OCI-LY7 (cell line): ENCODE measurements at regions not wholly inside any gene's neighbourhood (a gene's known extent, or its start where the extent isn't known, plus 50 kb on each side); places are given as distances from the start of the nearest gene placed in this dataset.

Experiments
- BruUV-seq: library from RNA; stranded (reverse); fragments of 400-500 nt; replicated peaks from 2 replicates; lab custom pipeline; 2021; lab: Mats Ljungman, UMichigan
- CTCF ChIA-PET: fragments of 300-600 bp; sonication (Branson Sonifier 250); formaldehyde crosslinking; loops from one replicate; lab custom pipeline; 2022; ENCODE audit warnings: antibody characterized with exemption; ENCODE audit not compliant: unreplicated experiment; lab: Charles Lee
- POLR2A ChIA-PET: fragments of 300-600 bp; sonication (Branson Sonifier 250); formaldehyde crosslinking; loops from one replicate; lab custom pipeline; 2022; ENCODE audit warnings: antibody characterized with exemption; lab: Charles Lee
- DNase-seq: peaks from one replicate; pipeline ENCODE4 v3.0.0-alpha.2; 2015; ENCODE audit warnings: low spot score
- H2AFZ ChIP-seq: fragments of 200-600 bp; sonication (generic), shearing (Covaris generic); 2 replicates; pipeline ENCODE4 v1.6.1; 2014; ENCODE audit warnings: mild to moderate bottlenecking, antibody characterized with exemption, low read length, moderate library complexity
- H3K27ac ChIP-seq: fragments of 200-600 bp; sonication (generic); 2 replicates; pipeline ENCODE4 v1.5.1; 2014; ENCODE audit warnings: mixed run types, low read depth, mild to moderate bottlenecking, moderate library complexity, low read length, inconsistent platforms; ENCODE audit not compliant: poor library complexity, severe bottlenecking
- H3K36me3 ChIP-seq: fragments of 200-600 bp; sonication (generic); 2 replicates; pipeline ENCODE4 v1.6.1; 2014; ENCODE audit warnings: mild to moderate bottlenecking, antibody characterized with exemption, low read length, moderate library complexity, mixed read lengths; ENCODE audit not compliant: insufficient read depth
- H3K4me1 ChIP-seq: fragments of 200-600 bp; sonication (generic); 2 replicates; pipeline ENCODE4 v1.5.1; 2014; ENCODE audit warnings: mild to moderate bottlenecking, low read length; ENCODE audit not compliant: insufficient read depth, poor library complexity, severe bottlenecking
- H3K4me2 ChIP-seq: fragments of 200-600 bp; sonication (generic); 2 replicates; pipeline ENCODE4 v1.6.1; 2014; ENCODE audit warnings: mild to moderate bottlenecking, low read length
- H3K4me3 ChIP-seq: fragments of 200-600 bp; sonication (generic); 2 replicates; pipeline ENCODE4 v1.5.1; 2014; ENCODE audit warnings: mild to moderate bottlenecking, low read depth, low read length; ENCODE audit not compliant: poor library complexity, severe bottlenecking
- H3K79me2 ChIP-seq: fragments of 200-600 bp; sonication (generic); 2 replicates; pipeline ENCODE4 v1.6.1; 2016; ENCODE audit warnings: low read depth, mild to moderate bottlenecking, low read length, moderate library complexity, mixed read lengths; ENCODE audit not compliant: insufficient read depth
- H3K9me2 ChIP-seq: fragments of 200-600 bp; sonication (generic); 2 replicates; pipeline ENCODE4 v1.6.1; 2016; ENCODE audit warnings: mild to moderate bottlenecking, low read length, mixed read lengths; ENCODE audit not compliant: insufficient read depth
- H3K9me3 ChIP-seq: fragments of 200-600 bp; sonication (generic); 2 replicates; pipeline ENCODE4 v1.6.1; 2014; ENCODE audit warnings: mild to moderate bottlenecking, mixed run types, low read length, mixed read lengths
- H4K20me1 ChIP-seq: fragments of 200-600 bp; sonication (generic); 2 replicates; pipeline ENCODE4 v1.6.1; 2014; ENCODE audit warnings: mild to moderate bottlenecking, antibody characterized with exemption, low read length, moderate library complexity, mixed read lengths; ENCODE audit not compliant: insufficient read depth
- EZH2phosphoT487 ChIP-seq: fragments of 200-600 bp; sonication (generic); IDR thresholded peaks from 2 replicates; pipeline ENCODE4 v1.6.1; 2018; ENCODE audit warnings: low read depth, borderline replicate concordance, mild to moderate bottlenecking, mixed run types, antibody characterized with exemption, low read length, moderate library complexity, mixed read lengths
- intact Hi-C: fragments of 100-400 bp; cut with micrococcal nuclease; formaldehyde crosslinking; loops from one replicate; pipeline ENCODE4 v1.10.0; 2022; ENCODE audit not compliant: unreplicated experiment
- TF ChIP-seq, protein P1 (sequence below): fragments of 200-600 bp; sonication (generic); conservative IDR thresholded peaks from 2 replicates; pipeline ENCODE4 v1.5.1; 2014; ENCODE audit warnings: mild to moderate bottlenecking, antibody characterized with exemption, low read length, moderate library complexity, mixed read lengths

DNA sequence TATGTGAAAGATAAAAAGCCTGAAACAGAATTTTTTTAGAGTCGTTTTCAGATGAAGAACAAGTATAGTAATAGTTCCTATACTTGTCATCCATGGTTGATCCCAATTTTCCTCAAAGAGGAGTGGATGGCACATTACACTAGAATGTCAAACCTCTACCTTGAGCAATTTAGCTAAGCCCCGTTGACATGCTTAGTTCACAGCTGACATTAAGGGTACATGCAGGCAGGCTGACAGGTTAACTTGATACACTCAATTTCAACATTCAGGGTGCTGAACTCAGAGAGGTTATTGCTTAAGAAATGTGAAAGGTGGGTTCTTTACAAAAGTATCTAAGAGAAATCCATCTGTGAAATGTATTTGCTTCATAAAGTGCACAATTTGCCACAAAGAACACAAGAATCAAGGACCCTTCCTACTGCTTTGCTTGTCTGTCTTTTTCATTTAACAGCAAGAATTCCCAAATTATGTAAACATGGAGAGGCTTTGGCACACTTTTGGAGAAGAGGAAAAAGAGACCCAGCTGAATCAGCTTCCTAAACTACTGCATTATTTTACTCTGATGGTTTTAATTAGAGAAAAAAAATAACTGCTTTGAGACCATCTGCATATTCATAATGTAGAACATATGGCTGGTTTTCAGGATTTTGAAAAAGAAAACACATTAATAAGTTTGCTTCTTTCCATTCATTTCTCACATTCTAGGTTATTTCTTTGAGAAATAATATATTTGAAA, 122.5 kb upstream of the DDIT4L start:
- intact Hi-C loops: no loop called here
- no TSS peak for BruUV-seq
- ChIA-PET POLR2A (interaction anchor here (0.9 kb wide), 1 partner anchor 1837 kb away, joined by 3 read pairs; no protein-coding TSS in a partner anchor), CTCF (no interaction called here)
- H3K4me1 ChIP-seq: no peaks in the 10 kb centered on the region
- TF ChIP-seq, protein P1, sequence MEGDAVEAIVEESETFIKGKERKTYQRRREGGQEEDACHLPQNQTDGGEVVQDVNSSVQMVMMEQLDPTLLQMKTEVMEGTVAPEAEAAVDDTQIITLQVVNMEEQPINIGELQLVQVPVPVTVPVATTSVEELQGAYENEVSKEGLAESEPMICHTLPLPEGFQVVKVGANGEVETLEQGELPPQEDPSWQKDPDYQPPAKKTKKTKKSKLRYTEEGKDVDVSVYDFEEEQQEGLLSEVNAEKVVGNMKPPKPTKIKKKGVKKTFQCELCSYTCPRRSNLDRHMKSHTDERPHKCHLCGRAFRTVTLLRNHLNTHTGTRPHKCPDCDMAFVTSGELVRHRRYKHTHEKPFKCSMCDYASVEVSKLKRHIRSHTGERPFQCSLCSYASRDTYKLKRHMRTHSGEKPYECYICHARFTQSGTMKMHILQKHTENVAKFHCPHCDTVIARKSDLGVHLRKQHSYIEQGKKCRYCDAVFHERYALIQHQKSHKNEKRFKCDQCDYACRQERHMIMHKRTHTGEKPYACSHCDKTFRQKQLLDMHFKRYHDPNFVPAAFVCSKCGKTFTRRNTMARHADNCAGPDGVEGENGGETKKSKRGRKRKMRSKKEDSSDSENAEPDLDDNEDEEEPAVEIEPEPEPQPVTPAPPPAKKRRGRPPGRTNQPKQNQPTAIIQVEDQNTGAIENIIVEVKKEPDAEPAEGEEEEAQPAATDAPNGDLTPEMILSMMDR: no peak
- no peak for TF ChIP-seq EZH2phosphoT487
- DNase-seq: no peak
- H3K4me2 ChIP-seq: no peak overlapping the region
- H2AFZ ChIP-seq: no peak overlapping the region
- H3K36me3 ChIP-seq: no peaks in the 10 kb centered on the region
- no peak overlapping the region for H3K27ac ChIP-seq
- H3K9me3 ChIP-seq: no peaks in the 10 kb centered on the region
- no peaks in the 10 kb centered on the region for H3K79me2 ChIP-seq
- no peak overlapping the region for H3K4me3 ChIP-seq
- no peaks in the 10 kb centered on the region for H4K20me1 ChIP-seq
- no peaks in the 10 kb centered on the region for H3K9me2 ChIP-seq

DNA sequence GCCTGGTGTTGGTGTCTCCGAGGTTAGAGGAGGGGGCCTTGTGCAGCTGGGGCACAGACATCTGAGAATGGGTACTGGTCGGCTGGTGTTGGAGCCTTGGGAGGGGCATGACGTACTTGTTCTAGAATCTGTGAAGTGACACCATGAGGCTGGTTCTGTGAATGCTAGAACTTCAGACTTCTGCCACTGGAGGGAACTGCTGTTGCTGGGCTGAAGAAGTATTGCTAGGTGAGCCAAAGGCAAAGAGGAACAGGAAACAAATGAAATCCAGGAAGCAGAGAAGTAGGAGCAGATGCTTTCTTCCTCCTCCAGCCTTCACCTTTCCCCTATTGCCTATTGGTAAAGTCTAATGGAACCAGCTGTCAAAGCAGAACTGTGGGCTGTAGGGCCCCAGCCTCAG, 120.9 kb upstream of the DDIT4L start:
- no TSS peak for BruUV-seq
- no peaks in the 10 kb centered on the region for H3K9me2 ChIP-seq
- TF ChIP-seq EZH2phosphoT487: no peak
- TF ChIP-seq, protein P1: no peak
- H3K4me2 ChIP-seq: no peak overlapping the region
- no peaks in the 10 kb centered on the region for H3K9me3 ChIP-seq
- H3K79me2 ChIP-seq: no peaks in the 10 kb centered on the region
- POLR2A ChIA-PET: interaction anchor here (0.6 to 1.0 kb wide), 2 partner anchors 26 to 493 kb away, joined by 3 to 5 read pairs; no protein-coding TSS in a partner anchor
- no peak overlapping the region for H2AFZ ChIP-seq
- intact Hi-C loops: no loop called here
- H3K4me3 ChIP-seq: no peak overlapping the region
- H3K36me3 ChIP-seq: no peaks in the 10 kb centered on the region
- H3K4me1 ChIP-seq: no peaks in the 10 kb centered on the region
- no peaks in the 10 kb centered on the region for H4K20me1 ChIP-seq
- no peak for DNase-seq
- no peak overlapping the region for H3K27ac ChIP-seq
- CTCF ChIA-PET: no interaction called here

DNA sequence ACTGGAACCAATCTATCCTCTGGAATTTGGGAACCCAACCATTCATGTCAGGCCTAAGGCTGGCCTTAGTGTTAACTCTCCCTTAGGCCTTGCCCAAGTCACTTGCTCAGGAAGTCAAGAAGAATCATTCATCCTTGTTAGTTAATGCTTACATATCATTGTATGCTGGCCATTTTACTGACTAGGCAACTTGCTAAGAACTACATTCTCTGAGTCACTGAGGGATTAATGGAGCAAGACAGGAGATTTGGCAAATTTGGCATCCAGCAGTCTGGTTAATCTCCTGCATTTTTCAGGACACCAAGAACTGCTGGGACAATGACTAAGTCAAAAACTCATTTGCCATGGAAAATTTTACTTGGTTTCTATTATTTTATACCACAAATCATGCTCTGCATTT, 115.8 kb upstream of the DDIT4L start:
- H3K4me1 ChIP-seq: no peaks in the 10 kb centered on the region
- H3K9me2 ChIP-seq: no peaks in the 10 kb centered on the region
- no peaks in the 10 kb centered on the region for H4K20me1 ChIP-seq
- no peaks in the 10 kb centered on the region for H3K79me2 ChIP-seq
- no peaks in the 10 kb centered on the region for H3K9me3 ChIP-seq
- H3K4me2 ChIP-seq: no peak overlapping the region
- H3K4me3 ChIP-seq: no peak overlapping the region
- ChIA-PET POLR2A (interaction anchor here (0.7 kb wide), 1 partner anchor 329 kb away, joined by 3 read pairs; no protein-coding TSS in a partner anchor), CTCF (no interaction called here)
- no peak for TF ChIP-seq EZH2phosphoT487
- TF ChIP-seq, protein P1: no peak
- no peaks in the 10 kb centered on the region for H3K36me3 ChIP-seq
- intact Hi-C loops: no loop called here
- no peak overlapping the region for H2AFZ ChIP-seq
- no peak overlapping the region for H3K27ac ChIP-seq
- no TSS peak for BruUV-seq
- DNase-seq: no peak
